Body of pancreas (tissue), 4 donors: ENCODE measurements at regions not wholly inside any gene's neighbourhood (a gene's known extent, or its start where the extent isn't known, plus 50 kb on each side); places are given as distances from the start of the nearest gene placed in this dataset.

ENCODE experiments used
- POLR2A ChIP-seq, 3 donors: fragments of 450-650 bp; IDR thresholded peaks; one replicate each; pipeline ENCODE4 v1.6.1; 2016; ENCODE audit warnings: antibody characterized with exemption in 3 of 3, mild to moderate bottlenecking in 2 of 3
- TF ChIP-seq, protein P1 (sequence below), 7 experiments: fragments of 450-650 bp in 4 of 7; fragments of 200-600 bp in 3 of 7; sonication (generic) in 3 of 7; IDR thresholded peaks; one replicate each; pipeline ENCODE4 v1.5.1; 2016 to 2019; ENCODE audit warnings: antibody characterized with exemption in 7 of 7

DNA sequence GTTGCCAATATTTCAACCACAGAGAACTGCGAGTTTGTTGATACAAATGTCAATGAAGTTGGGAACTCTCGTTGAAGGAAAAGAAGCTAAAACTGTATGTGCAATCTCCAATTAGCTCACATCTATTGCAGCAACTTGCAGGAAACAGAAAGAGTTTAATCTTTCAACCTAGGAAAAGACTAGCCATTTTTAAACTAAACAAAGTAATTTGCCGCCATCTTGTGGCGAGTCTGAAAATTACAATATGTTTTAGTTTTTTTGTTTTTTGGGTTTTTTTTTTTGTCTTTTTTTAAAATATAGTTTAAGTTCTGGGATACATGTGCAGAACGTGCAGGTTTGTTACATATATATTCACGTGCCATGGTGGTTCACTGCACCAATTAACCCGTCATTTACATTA is 131.2 kb upstream of the FOXG1 start:
- TF ChIP-seq, protein P1, sequence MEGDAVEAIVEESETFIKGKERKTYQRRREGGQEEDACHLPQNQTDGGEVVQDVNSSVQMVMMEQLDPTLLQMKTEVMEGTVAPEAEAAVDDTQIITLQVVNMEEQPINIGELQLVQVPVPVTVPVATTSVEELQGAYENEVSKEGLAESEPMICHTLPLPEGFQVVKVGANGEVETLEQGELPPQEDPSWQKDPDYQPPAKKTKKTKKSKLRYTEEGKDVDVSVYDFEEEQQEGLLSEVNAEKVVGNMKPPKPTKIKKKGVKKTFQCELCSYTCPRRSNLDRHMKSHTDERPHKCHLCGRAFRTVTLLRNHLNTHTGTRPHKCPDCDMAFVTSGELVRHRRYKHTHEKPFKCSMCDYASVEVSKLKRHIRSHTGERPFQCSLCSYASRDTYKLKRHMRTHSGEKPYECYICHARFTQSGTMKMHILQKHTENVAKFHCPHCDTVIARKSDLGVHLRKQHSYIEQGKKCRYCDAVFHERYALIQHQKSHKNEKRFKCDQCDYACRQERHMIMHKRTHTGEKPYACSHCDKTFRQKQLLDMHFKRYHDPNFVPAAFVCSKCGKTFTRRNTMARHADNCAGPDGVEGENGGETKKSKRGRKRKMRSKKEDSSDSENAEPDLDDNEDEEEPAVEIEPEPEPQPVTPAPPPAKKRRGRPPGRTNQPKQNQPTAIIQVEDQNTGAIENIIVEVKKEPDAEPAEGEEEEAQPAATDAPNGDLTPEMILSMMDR (IDR thresholded peaks at IDR 0.05): peak in 6 of 7 experiments; percentile 29 to 48 (median 38)
- TF ChIP-seq POLR2A (IDR thresholded peaks at IDR 0.05): no peak
